Thyroid gland (tissue), 4 donors: ENCODE measurements at regions not wholly inside any gene's neighbourhood (a gene's known extent, or its start where the extent isn't known, plus 50 kb on each side); places are given as distances from the start of the nearest gene placed in this dataset.

Source experiments
- POLR2A ChIP-seq, 2 donors: fragments of 450-650 bp; IDR thresholded peaks; one replicate each; pipeline ENCODE4 v1.6.1; 2017; ENCODE audit warnings: antibody characterized with exemption in 2 of 2, mild to moderate bottlenecking in 2 of 2, moderate library complexity in 1 of 2
- TF ChIP-seq, protein P1 (sequence below), 6 experiments: fragments of 200-600 bp in 3 of 6; fragments of 450-650 bp in 3 of 6; sonication (generic) in 3 of 6; IDR thresholded peaks; one replicate each; pipeline ENCODE4 v1.5.1; 2016 to 2019; ENCODE audit warnings: antibody characterized with exemption in 6 of 6, mild to moderate bottlenecking in 2 of 6, inconsistent platforms in 1 of 6, moderate library complexity in 1 of 6

DNA sequence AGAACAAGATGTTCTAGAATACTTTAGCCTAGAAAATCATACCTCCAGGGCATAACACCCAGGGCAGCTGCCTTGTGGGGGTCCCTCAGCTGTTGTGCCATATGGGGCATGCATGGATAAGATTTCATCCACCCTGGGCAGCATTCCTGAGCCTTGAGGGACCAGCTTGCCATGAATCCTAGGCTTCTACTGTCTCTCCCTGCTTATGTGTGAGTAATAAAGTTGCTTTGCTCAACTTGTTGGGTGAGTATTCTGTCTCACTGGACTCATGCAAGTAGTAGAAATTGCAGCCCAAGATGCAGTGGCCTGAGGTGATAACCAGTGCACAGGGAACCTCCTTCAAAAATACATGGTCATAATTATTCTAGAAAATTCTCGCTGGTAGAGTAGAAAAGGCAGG is 52.1 kb upstream of the EPHB1 start:
- TF ChIP-seq, protein P1, sequence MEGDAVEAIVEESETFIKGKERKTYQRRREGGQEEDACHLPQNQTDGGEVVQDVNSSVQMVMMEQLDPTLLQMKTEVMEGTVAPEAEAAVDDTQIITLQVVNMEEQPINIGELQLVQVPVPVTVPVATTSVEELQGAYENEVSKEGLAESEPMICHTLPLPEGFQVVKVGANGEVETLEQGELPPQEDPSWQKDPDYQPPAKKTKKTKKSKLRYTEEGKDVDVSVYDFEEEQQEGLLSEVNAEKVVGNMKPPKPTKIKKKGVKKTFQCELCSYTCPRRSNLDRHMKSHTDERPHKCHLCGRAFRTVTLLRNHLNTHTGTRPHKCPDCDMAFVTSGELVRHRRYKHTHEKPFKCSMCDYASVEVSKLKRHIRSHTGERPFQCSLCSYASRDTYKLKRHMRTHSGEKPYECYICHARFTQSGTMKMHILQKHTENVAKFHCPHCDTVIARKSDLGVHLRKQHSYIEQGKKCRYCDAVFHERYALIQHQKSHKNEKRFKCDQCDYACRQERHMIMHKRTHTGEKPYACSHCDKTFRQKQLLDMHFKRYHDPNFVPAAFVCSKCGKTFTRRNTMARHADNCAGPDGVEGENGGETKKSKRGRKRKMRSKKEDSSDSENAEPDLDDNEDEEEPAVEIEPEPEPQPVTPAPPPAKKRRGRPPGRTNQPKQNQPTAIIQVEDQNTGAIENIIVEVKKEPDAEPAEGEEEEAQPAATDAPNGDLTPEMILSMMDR (IDR thresholded peaks at IDR 0.05) = no peak
- no peak for TF ChIP-seq POLR2A (IDR thresholded peaks at IDR 0.05)
